ENCODE measurements at regions not wholly inside any gene's neighbourhood (a gene's known extent, or its start where the extent isn't known, plus 50 kb on each side); places are given as distances from the start of the nearest gene placed in this dataset.
"Not testable (repeated sequence)": the region's sequence is repeated elsewhere in the genome, so short reads cannot be mapped to it uniquely, and the experiment has no call there.

- DNase-seq (ENCODE audit: low spot score) = no peak
Observed at GRCh38 chr18:78501251-78501650, 478.4 kb upstream of the SALL3 start.

GRCh38 chr18:78503129-78503528 lies 476.5 kb upstream of the SALL3 start:
- no peak for DNase-seq (ENCODE audit: low spot score)

GRCh38 chr18:78505851-78506461 lies 473.7 kb upstream of the SALL3 start:
- no peak for DNase-seq (ENCODE audit: low spot score)

GRCh38 chr18:78507217-78507616 lies 472.4 kb upstream of the SALL3 start:
- no peak for DNase-seq (ENCODE audit: low spot score)

GRCh38 chr18:78508228-78508824 lies 471.3 kb upstream of the SALL3 start:
- not testable (repeated sequence) for DNase-seq (ENCODE audit: low spot score)

GRCh38 chr18:78510091-78510490 lies 469.5 kb upstream of the SALL3 start:
- no peak for DNase-seq (ENCODE audit: low spot score)

GRCh38 chr18:78510636-78511035 lies 469.0 kb upstream of the SALL3 start:
- no peak for DNase-seq (ENCODE audit: low spot score)

GRCh38 chr18:78511666-78512601 lies 467.7 kb upstream of the SALL3 start:
- DNase-seq (ENCODE audit: low spot score) = no peak

GRCh38 chr18:78514910-78515670 lies 464.5 kb upstream of the SALL3 start:
- DNase-seq (ENCODE audit: low spot score) = no peak

- DNase-seq (ENCODE audit: low spot score) = no peak
Observed at GRCh38 chr18:78517328-78517727, 462.3 kb upstream of the SALL3 start.

- DNase-seq (ENCODE audit: low spot score) = no peak
Observed at GRCh38 chr18:78517973-78518372, 461.6 kb upstream of the SALL3 start.

GRCh38 chr18:78518805-78519204 lies 460.8 kb upstream of the SALL3 start:
- DNase-seq (ENCODE audit: low spot score) = no peak

- DNase-seq (ENCODE audit: low spot score) = no peak
Observed at GRCh38 chr18:78519394-78520062, 460.1 kb upstream of the SALL3 start.

- no peak for DNase-seq (ENCODE audit: low spot score)
Observed at GRCh38 chr18:78521136-78521535, 458.5 kb upstream of the SALL3 start.

- DNase-seq (ENCODE audit: low spot score) = no peak
Observed at GRCh38 chr18:78521744-78522143, 457.9 kb upstream of the SALL3 start.

- DNase-seq (ENCODE audit: low spot score) = no peak
Observed at GRCh38 chr18:78522507-78522906, 457.1 kb upstream of the SALL3 start.

GRCh38 chr18:78523850-78524249 lies 455.8 kb upstream of the SALL3 start:
- DNase-seq (ENCODE audit: low spot score) = no peak

GRCh38 chr18:78525366-78526111 lies 454.1 kb upstream of the SALL3 start:
- DNase-seq (ENCODE audit: low spot score) = no peak

GRCh38 chr18:78526275-78526674 lies 453.3 kb upstream of the SALL3 start:
- no peak for DNase-seq (ENCODE audit: low spot score)

GRCh38 chr18:78526923-78527711 lies 452.5 kb upstream of the SALL3 start:
- DNase-seq (ENCODE audit: low spot score) = no peak

All from H4 (cell line).